Adrenal gland (tissue), 9 donors: ENCODE measurements at regions not wholly inside any gene's neighbourhood (a gene's known extent, or its start where the extent isn't known, plus 50 kb on each side); places are given as distances from the start of the nearest gene placed in this dataset.

ENCODE experiments used
- DNase-seq, 7 donors: peaks; one replicate each; pipeline ENCODE4 v3.0.0-alpha.2; 2019 to 2020
- H3K27ac ChIP-seq, 5 donors: fragments of 200-600 bp; sonication (generic) in 4 of 5; 1 replicate in 3 of 5; 2 replicates in 2 of 5; pipeline versions ENCODE4 v1.5.1 to v1.8.0; 2016 to 2020; ENCODE audit warnings: mild to moderate bottlenecking in 1 of 5
- H3K27me3 ChIP-seq: fragments of 200-600 bp; 2 replicates; pipeline ENCODE4 v1.8.0; 2021
- H3K36me3 ChIP-seq, 2 donors: fragments of 200-600 bp; replicated peaks in 1 of 2; 1 replicate in 1 of 2; 2 replicates in 1 of 2; pipeline versions ENCODE4 v1.5.1 to v1.8.0; 2018 to 2022
- H3K4me1 ChIP-seq, 2 donors: fragments of 200-600 bp; replicated peaks in 1 of 2; 1 replicate in 1 of 2; 2 replicates in 1 of 2; pipeline versions ENCODE4 v1.5.1 to v1.8.0; 2018 to 2021
- H3K4me3 ChIP-seq, 4 donors: fragments of 200-600 bp; sonication (generic) in 3 of 4; one replicate each; pipeline ENCODE4 v1.5.1; 2016 to 2018
- H3K9me3 ChIP-seq, 3 donors: fragments of 200-600 bp; sonication (generic) in 1 of 3; replicated peaks in 1 of 3; 1 replicate in 2 of 3; 2 replicates in 1 of 3; pipeline versions ENCODE4 v1.5.1 to v1.8.0; 2016 to 2021
- CTCF ChIP-seq, 6 experiments: fragments of 450-650 bp in 4 of 6; fragments of 200-600 bp in 2 of 6; sonication (generic) in 1 of 6; IDR thresholded peaks; 1 replicate in 5 of 6; 2 replicates in 1 of 6; pipeline versions ENCODE4 v1.5.1 to v1.8.0; 2016 to 2021; ENCODE audit warnings: antibody characterized with exemption in 6 of 6, mild to moderate bottlenecking in 2 of 6, moderate library complexity in 1 of 6
- POLR2A ChIP-seq, 2 donors: fragments of 450-650 bp; IDR thresholded peaks; one replicate each; pipeline ENCODE4 v1.6.1; 2017; ENCODE audit warnings: antibody characterized with exemption in 2 of 2, mild to moderate bottlenecking in 2 of 2, moderate library complexity in 1 of 2
- WGBS, 4 donors: extraction: QIAGEN DNeasy Blood & Tissue Kit in 2 of 4; methylation state at CpG; one replicate each; pipeline versions ENCODE4 v1.1.5 to v1.1.7; 2013 to 2017; 5-methylcytosine and 5-hydroxymethylcytosine counted together
- intact Hi-C, 2 donors: fragments of 100-400 bp; cut with DNase I; formaldehyde crosslinking; loops; one replicate each; pipeline versions ENCODE4 v1.14.1 to v1.15.0; 2022 to 2023
- donor health status: healthy with polysubstance abuse.
- donor health status: Bipolar disorder and iron deficiency.
- donor health status: DM: yes; HTN: yes; CAD: no.
- donor health status: DM: no; HTN: no; CAD: no.
- donor health status: DM: no; HTN: no; CAD: no.

GRCh38 chr11:28470180-28470579 lies 362.0 kb downstream of the METTL15 start:
- no peaks in the 10 kb centered on the region for H3K9me3 ChIP-seq
- no peak overlapping the region for H3K27ac ChIP-seq
- intact Hi-C loops: no loop called here
- H3K36me3 ChIP-seq: no peaks in the 10 kb centered on the region
- no peaks in the 10 kb centered on the region for H3K4me1 ChIP-seq
- no peak for TF ChIP-seq CTCF (IDR thresholded peaks at IDR 0.05)
- no peak for TF ChIP-seq POLR2A (IDR thresholded peaks at IDR 0.05)
- no peak for DNase-seq
- no peak overlapping the region for H3K4me3 ChIP-seq
- H3K27me3 ChIP-seq: no peaks in the 10 kb centered on the region
- WGBS, 4 donors: 96 to 97% (median 96%) methylated on average over 2 of the region's 2 CpGs

DNA sequence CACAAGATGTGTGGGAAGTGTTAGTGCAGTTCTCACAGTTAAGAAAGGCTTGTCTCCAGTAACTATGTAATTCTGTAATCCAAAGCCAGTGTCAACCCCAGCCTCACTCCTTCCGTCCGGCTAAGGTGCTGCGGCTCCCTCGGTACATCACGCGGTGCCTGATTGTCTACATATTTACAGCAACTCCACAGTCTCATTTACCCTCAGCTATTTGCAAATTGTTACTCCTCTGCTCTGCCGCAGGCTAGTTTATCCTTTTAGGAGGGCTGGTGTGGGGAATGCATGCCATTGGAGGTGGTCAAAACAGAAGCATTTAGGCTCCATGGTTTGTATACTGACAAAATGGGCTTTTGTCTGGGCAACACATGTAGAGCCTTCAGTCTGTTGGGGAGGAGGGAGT lies 358.3 kb downstream of the METTL15 start:
- no peak overlapping the region for H3K27ac ChIP-seq
- H3K9me3 ChIP-seq: no peaks in the 10 kb centered on the region
- H3K27me3 ChIP-seq: no peaks in the 10 kb centered on the region
- DNase-seq: no peak
- H3K36me3 ChIP-seq: no peaks in the 10 kb centered on the region
- TF ChIP-seq CTCF (IDR thresholded peaks at IDR 0.05): no peak
- no peak for TF ChIP-seq POLR2A (IDR thresholded peaks at IDR 0.05)
- WGBS, 4 donors: 92 to 98% (median 97%) methylated on average over 7 of the region's 7 CpGs
- intact Hi-C loops: no loop called here
- no peaks in the 10 kb centered on the region for H3K4me1 ChIP-seq
- H3K4me3 ChIP-seq: no peak overlapping the region

DNA sequence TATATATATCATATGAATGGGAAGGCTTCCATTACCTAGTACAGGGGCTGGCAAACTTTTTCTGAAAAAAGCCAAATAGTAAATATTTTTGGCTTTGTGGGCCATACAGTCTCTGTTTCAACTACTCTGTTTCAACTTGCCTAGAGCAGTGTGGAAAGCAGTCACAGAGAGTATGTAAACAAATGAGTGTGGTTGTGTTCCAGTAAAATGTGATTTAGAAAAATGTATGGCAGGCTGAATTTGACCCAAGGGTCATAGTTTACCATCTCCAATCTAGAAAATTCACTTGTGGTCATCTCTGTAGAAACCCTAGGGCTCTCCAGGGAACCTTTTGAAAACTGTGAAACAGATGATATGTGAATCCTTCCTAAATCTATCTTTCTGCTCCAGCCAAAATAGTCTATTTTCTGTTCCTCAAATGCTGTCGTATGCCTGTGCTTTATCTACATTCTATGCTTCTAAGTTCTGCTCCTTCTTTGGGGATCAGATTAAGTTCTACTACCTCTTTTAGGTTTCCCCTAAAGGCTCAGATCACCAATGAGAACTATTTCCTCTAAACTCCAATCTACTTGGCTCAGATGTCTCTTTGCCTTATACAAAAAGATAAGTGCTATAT lies 356.2 kb downstream of the METTL15 start:
- H3K36me3 ChIP-seq: no peaks in the 10 kb centered on the region
- intact Hi-C loops: no loop called here
- TF ChIP-seq CTCF (IDR thresholded peaks at IDR 0.05) (no peak), POLR2A (IDR thresholded peaks at IDR 0.05) (no peak)
- H3K4me1 ChIP-seq: no peaks in the 10 kb centered on the region
- H3K27ac ChIP-seq: no peak overlapping the region
- H3K9me3 ChIP-seq: no peaks in the 10 kb centered on the region
- no peak overlapping the region for H3K4me3 ChIP-seq
- 0 to 66% (median 36%) methylated on average over 1 of the region's 1 CpG for WGBS, 4 donors
- H3K27me3 ChIP-seq: no peaks in the 10 kb centered on the region
- no peak for DNase-seq

GRCh38 chr11:28463826-28464225 lies 355.6 kb downstream of the METTL15 start:
- WGBS, 4 donors: 92 to 96% (median 94%) methylated on average over 4 of the region's 4 CpGs
- TF ChIP-seq POLR2A (IDR thresholded peaks at IDR 0.05) (no peak), CTCF (IDR thresholded peaks at IDR 0.05) (no peak)
- intact Hi-C loops: no loop called here
- Histone ChIP-seq H3K27ac (no peak overlapping the region), H3K4me3 (no peak overlapping the region), H3K9me3 (no peaks in the 10 kb centered on the region), H3K36me3 (no peaks in the 10 kb centered on the region), H3K27me3 (no peaks in the 10 kb centered on the region), H3K4me1 (no peaks in the 10 kb centered on the region)
- no peak for DNase-seq
